HG02759 (cell line): ENCODE measurements at regions not wholly inside any gene's neighbourhood (a gene's known extent, or its start where the extent isn't known, plus 50 kb on each side); places are given as distances from the start of the nearest gene placed in this dataset.

Experiments used
- ATAC-seq: cut with Tn5 transposase; IDR thresholded peaks from one replicate; pipeline ENCODE4 v1.9.1; 2021; ENCODE audit warnings: mild to moderate bottlenecking, moderate library complexity; ENCODE audit not compliant: unreplicated experiment

- peak; percentile 66 for ATAC-seq
These were observed 545.2 kb downstream of the MRPL39 start for GRCh38 chr21:25062061-25062460.

- ATAC-seq, result no peak
These were observed 552.6 kb downstream of the MRPL39 start for GRCh38 chr21:25054689-25055088.

- ATAC-seq, result peak; percentile 89
These were observed 567.6 kb downstream of the MRPL39 start for GRCh38 chr21:25039461-25040380.

GRCh38 chr21:25036775-25037174, 570.5 kb downstream of the MRPL39 start:
- no peak for ATAC-seq

- ATAC-seq, result no peak
These were observed 575.5 kb downstream of the MRPL39 start for GRCh38 chr21:25031750-25032149.

- ATAC-seq, result no peak
These were observed 577.7 kb downstream of the MRPL39 start for GRCh38 chr21:25029580-25029979.

- no peak for ATAC-seq
These were observed 581.7 kb downstream of the MRPL39 start for GRCh38 chr21:25025596-25025995.

- no peak for ATAC-seq
These were observed 582.6 kb downstream of the MRPL39 start for GRCh38 chr21:25024639-25025038.

- ATAC-seq, result no peak
These were observed 601.9 kb downstream of the MRPL39 start for GRCh38 chr21:25005388-25005787.

GRCh38 chr21:25002676-25003075, 604.6 kb downstream of the MRPL39 start:
- no peak for ATAC-seq

GRCh38 chr21:24995216-24995615, 612.1 kb downstream of the MRPL39 start:
- ATAC-seq, result no peak

GRCh38 chr21:24994717-24995116, 612.6 kb downstream of the MRPL39 start:
- no peak for ATAC-seq

GRCh38 chr21:24989516-24989915, 617.8 kb downstream of the MRPL39 start:
- ATAC-seq, result no peak

GRCh38 chr21:24988941-24989340, 618.3 kb downstream of the MRPL39 start:
- no peak for ATAC-seq

GRCh38 chr21:24976238-24976637, 631.0 kb downstream of the MRPL39 start:
- ATAC-seq, result peak; percentile 54

GRCh38 chr21:24969068-24969467, 638.2 kb downstream of the MRPL39 start:
- ATAC-seq, result no peak

GRCh38 chr21:24955275-24955961, 651.9 kb downstream of the MRPL39 start:
- ATAC-seq, result peak; percentile 90

- ATAC-seq, result no peak
These were observed 659.1 kb downstream of the MRPL39 start for GRCh38 chr21:24948186-24948585.

- ATAC-seq, result no peak
These were observed 661.4 kb downstream of the MRPL39 start for GRCh38 chr21:24945910-24946309.

- no peak for ATAC-seq
These were observed 665.7 kb downstream of the MRPL39 start for GRCh38 chr21:24941316-24942185.

- ATAC-seq, result no peak
These were observed 668.0 kb downstream of the MRPL39 start for GRCh38 chr21:24939291-24939690.
